ENCODE measurements at regions not wholly inside any gene's neighbourhood (a gene's known extent, or its start where the extent isn't known, plus 50 kb on each side); places are given as distances from the start of the nearest gene placed in this dataset.

- DNase-seq (ENCODE audit: low spot score) = no peak
These were observed 622.1 kb upstream of the ZEB2 start for GRCh38 chr2:145141981-145142380.

DNA sequence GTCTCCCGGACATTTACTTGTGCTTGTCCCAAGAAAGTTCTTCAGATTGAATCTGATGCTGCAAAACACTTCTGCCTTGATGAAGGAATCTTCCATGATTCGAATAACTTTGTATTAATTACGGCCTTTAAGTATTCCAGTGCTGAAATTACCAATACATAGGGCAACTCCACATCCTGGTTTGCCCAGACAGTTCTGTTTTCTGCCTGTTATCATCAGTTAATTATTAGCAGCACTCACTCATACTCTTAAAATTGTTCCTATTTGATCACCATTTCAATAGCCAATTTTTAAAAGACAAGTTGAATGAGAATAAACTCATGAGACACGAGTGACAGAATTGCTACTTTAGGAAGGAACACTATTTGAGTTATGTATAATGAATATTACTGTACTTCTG, 620.7 kb upstream of the ZEB2 start:
- DNase-seq (ENCODE audit: low spot score) = no peak

DNA sequence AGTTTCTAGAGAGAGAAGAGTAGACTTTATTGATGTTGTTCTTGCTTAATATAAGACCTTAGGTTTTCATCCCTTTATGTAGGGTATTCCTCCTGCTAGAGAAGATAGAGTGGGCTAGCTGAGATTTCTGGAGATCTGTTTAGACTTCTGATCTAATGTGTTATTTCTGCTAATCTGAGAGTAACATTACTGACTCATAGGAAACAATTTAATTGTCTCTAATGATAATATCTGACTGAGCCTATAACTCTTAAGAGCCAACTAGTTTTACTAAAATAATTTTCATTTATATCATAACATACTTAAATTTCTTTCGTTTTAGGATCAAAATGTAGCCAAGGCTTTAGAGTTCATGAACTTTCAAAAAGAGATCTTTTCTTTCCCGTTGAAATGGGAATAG, 618.7 kb upstream of the ZEB2 start:
- DNase-seq (ENCODE audit: low spot score) = no peak

DNA sequence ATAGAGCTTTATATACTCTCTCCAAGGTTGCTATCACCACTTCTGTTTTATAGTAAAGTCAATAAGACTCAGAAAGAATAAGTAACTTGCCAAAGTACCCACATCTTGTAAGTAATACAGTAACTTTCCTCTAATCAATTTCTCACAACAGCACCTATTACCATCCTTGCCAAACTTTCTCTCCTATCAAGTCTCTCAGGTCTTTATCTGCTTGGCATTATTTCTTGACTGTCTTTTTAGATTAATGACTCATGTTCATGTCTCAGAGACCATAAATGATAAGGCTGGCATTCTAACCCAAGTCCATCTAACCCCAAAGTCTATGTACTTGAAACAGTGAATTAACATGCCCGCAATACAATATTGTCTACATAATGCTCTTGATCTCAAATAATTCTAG, 618.0 kb upstream of the ZEB2 start:
- no peak for DNase-seq (ENCODE audit: low spot score)

GRCh38 chr2:145137211-145137610, 617.3 kb upstream of the ZEB2 start:
- no peak for DNase-seq (ENCODE audit: low spot score)

GRCh38 chr2:145136702-145137101, 616.8 kb upstream of the ZEB2 start:
- no peak for DNase-seq (ENCODE audit: low spot score)

- DNase-seq (ENCODE audit: low spot score) = no peak
These were observed 606.2 kb upstream of the ZEB2 start for GRCh38 chr2:145126146-145126545.

DNA sequence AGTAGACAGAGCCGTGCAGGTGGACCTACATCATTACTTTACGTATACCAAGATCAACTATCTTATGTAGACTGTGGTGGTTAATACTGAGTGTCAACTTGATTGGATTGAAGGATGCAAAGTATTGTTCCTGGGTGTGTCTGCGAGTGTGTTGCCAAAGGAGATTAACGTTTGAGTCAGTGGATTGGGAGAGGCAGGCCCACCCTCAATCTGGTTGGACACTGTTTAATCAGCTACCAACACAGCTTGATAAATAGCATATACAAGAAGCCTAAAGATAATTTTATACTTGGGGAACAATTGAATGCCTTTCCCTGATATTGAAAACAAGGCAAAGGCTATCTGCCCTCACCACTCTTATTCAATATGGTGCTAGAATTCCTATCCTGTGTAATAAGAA, 604.2 kb upstream of the ZEB2 start:
- DNase-seq (ENCODE audit: low spot score) = no peak

DNA sequence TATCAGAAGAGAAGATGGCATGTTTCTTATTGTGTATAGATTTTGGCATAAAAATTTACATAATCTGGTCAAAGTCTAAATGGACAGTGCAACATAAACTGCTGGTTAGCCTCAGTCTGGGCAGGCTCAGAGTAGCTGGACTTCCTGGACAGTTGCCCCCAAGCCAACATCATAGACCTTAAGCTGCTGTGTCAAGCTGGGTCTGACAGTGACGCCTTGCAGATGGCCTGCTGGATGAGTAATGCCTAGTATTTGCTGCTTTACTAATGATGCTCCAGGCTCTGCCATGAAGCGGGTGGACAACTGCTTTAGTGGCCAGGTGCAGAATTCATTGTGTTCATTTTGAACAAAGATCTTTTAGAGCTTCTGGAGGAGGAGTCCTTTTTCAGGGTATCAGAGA, 603.7 kb upstream of the ZEB2 start:
- no peak for DNase-seq (ENCODE audit: low spot score)

GRCh38 chr2:145119225-145119624, 599.3 kb upstream of the ZEB2 start:
- no peak for DNase-seq (ENCODE audit: low spot score)

DNA sequence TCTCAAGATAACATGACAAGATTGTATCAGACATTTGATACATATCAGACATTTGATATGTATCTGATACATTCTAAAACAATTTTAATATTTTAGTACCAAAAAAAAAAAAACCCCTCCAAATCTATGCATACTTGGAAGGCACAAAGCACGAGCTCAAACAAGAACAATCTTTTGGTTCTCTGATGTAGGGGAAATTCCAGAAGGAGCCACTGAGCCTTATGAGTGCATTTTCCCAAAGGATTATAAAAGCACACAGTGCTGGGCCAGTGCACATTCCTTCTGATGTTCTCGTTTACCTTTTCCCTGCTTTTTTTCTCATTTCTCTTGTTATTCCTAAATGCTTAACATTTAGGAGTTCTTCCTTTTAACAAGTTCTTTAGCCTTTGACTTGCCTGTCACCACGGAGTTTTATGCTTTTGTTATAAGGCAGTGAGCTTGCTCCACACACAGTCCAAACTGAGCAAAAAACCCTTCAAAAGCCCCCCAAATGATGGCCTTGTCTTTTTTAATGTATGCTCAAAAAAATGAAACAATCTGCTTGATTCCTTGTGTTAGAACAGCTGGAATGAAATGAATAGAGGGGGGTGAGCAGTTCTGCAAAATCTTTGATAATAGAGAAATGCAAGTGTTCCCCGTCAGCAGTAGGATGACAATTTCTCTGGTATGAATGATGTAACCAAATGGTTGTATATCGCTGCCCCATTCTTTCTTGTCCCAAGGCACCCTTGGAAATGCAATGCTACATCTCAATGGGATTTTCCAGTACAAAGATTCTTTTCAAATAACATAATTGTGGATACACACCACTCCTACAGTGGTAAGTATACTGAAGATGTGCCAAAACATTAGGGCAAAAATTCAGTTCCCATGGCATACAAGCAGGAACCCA, 597.2 kb upstream of the ZEB2 start:
- DNase-seq (ENCODE audit: low spot score) = no peak

DNA sequence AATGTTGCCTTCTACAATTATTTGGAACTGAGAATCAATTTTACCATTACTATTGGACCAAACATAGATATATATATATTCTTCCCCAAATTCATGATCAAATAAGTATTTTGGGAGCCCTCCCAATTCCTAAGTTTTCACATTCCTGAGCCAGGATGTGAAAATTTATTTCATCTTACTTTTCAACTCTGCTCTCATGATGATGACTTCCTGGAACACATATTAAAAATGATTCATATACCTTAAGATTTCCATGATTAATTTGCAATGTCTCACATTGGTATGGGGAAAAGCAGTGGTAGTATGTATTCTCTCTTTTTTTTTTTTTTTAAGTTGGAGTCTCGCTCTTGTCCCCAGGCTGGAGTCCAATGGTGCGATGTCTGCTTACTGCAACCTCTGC, 596.1 kb upstream of the ZEB2 start:
- no peak for DNase-seq (ENCODE audit: low spot score)

DNA sequence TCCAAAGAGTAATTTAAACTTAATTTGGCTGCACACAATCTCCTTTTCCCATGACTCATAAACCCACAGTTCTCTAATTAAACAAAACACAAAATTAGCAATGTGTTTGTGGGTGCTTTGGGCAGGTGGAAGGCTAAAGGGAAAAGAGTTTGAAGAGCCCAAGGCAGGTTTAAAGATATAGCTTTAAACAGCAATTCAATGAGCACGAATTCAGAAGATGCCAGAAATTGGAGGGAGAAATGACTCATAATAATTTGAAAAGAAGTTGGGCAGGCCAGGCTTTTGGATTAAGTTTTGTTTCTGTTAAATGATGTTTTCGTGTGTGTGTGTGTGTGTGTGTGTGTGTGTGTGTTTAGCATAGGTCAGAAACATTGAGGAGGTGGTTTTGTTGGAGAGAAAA, 594.8 kb upstream of the ZEB2 start:
- DNase-seq (ENCODE audit: low spot score) = no peak

DNA sequence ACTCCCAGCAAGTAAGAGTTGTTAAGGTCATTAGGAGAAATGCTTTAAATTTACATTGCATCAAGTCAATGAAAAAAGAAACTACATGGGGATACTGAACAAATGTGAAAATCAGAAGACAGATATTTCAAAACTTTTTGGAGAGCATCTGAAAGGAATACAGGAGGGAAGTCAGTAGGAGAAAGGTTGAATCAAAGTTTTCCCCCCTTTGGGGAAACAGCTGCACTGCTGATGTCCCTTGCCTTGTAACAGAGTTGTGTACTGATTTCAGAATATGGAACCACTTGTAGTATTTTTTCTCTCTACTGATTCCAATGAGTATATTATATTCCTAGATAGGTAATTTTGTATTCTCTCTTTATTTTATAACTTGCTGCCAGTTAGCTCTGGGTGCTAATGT, 592.5 kb upstream of the ZEB2 start:
- DNase-seq (ENCODE audit: low spot score) = no peak

DNA sequence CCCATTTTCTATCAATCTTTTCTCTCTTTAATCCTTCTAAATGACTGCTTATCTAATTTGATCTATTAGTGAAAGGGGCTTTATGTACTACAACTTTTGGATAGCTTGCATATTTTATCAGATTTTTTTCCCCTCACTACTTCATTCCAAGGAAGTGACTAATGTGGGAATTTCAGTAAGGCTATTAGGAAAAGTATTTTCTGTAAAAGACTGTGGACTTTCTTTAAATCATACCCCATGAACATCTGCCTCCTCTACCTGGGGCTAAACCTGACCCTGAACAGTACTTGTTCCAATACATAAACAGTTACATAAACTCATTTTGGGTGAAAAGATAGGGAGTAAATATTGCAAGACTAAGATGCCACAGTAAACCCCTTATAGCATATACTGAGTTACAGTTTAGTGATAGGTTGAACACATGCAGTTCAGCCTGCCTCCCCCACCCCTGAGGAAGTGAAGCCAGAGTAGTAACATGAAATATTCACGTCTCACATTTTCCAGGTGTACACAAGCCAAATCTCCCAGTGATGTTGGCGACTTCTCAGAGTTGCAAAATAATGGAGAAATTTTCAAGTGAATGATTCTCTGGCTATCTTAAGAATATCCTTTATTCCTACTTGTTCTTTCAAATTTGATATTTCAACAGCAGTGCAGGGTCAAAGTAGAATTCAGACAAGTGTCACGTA, 590.9 kb upstream of the ZEB2 start:
- no peak for DNase-seq (ENCODE audit: low spot score)

- DNase-seq (ENCODE audit: low spot score) = no peak
These were observed 589.2 kb upstream of the ZEB2 start for GRCh38 chr2:145108959-145109710.

DNA sequence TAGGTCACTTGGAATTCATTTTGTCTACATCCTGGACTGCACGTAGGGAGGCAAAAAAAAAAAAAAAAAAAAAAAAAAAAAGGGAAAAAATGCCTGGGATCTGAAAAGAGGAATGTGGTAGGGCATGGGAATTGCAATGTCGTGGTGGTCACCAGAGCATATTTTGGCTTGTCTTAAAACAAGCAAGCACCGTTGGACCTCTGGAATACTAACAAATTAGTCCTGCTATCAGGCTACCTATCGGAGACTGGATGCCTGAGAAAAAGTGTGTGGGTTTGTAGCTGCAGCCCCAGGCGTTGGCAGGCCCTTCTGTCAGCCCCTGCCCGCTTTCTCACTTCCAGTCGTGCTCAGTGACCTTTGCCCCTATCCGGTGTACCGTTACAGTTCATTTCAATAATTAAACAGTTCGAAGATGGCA, 588.5 kb upstream of the ZEB2 start:
- DNase-seq (ENCODE audit: low spot score) = no peak

DNA sequence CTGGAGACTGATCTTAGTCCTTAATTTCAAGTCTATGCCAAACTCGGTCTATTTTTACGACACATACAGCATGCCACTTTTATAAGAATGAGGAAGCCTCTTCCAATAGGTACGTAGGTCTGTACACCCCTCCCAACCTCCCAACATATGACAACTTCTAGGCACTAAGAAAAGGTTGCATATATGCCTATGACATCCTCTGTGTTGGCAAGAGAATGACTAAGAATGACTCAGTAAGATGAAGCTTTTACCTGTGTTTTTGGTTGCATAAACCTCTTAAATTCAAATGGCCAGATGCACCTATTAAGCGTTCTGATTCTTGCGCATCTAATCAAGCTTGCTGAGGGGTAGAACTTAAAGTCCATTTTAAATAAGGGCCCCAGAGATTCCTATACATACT, 586.4 kb upstream of the ZEB2 start:
- no peak for DNase-seq (ENCODE audit: low spot score)

GRCh38 chr2:145102706-145103105, 582.8 kb upstream of the ZEB2 start:
- no peak for DNase-seq (ENCODE audit: low spot score)

DNA sequence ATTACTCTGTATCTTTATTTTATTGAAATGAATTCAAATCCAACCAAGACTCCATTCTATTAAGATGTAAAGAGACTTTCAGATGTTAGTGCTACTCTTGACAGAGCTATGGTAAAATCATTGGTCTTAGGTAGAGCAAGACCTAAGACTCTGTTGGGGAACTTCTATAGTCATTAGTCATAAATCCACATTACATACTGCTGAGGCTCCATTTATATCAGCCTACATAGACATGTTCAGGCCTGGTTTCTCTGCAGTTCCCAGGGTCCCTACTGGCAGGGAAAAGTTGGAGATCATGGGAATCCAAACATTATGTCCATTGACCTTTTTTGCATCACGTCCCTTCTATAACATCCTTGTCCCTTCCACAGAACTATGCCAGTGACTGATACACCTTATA, 580.4 kb upstream of the ZEB2 start:
- DNase-seq (ENCODE audit: low spot score) = no peak

DNA sequence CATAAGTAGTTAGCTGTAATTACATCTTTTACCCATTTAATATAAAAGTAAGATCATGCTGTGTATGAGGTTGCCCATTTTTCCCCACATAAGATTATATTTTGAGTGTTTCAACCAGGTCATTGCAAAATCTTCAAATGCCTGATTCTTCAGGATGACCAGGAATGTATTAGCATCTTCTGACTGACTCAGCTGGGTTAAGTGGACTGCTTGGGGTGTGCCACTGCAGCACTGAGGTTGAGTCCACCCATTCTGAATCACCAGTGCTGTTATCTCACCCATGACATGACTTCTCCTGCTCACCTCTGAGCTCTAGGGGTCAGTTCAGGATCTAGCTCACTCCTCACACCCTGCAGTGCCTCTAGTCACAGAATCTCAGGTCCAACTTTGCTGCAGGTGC, 576.7 kb upstream of the ZEB2 start:
- no peak for DNase-seq (ENCODE audit: low spot score)

GRCh38 chr2:145095641-145096435, 575.9 kb upstream of the ZEB2 start:
- no peak for DNase-seq (ENCODE audit: low spot score)

Data from kidney capillary endothelial cell (primary cell).